MM.1S (cell line): ENCODE measurements at regions not wholly inside any gene's neighbourhood (a gene's known extent, or its start where the extent isn't known, plus 50 kb on each side); places are given as distances from the start of the nearest gene placed in this dataset.

Experiments used
- DNase-seq: peaks from one replicate; pipeline ENCODE4 v3.0.0-alpha.2; 2015
- H2AFZ ChIP-seq: fragments of 300-600 bp; sonication (generic); 2 replicates; pipeline ENCODE4 v1.6.0; 2016; ENCODE audit warnings: antibody characterized with exemption, low read length
- H3F3A ChIP-seq: fragments of 300-600 bp; sonication (generic); 2 replicates; pipeline ENCODE4 v1.6.1; 2016; ENCODE audit warnings: mild to moderate bottlenecking, antibody characterized with exemption, low read length, moderate library complexity, mixed read lengths; ENCODE audit not compliant: insufficient read depth
- H3K27ac ChIP-seq: fragments of 300-600 bp; sonication (generic); 2 replicates; pipeline ENCODE4 v1.5.1; 2016; ENCODE audit warnings: mild to moderate bottlenecking, low read length
- H3K27me3 ChIP-seq: fragments of 300-600 bp; sonication (generic); replicated peaks from 2 replicates; pipeline ENCODE4 v1.6.0; 2016; ENCODE audit warnings: low read length; ENCODE audit not compliant: insufficient read depth
- H3K36me3 ChIP-seq: fragments of 300-600 bp; sonication (generic); replicated peaks from 2 replicates; pipeline ENCODE4 v1.6.1; 2016; ENCODE audit warnings: mild to moderate bottlenecking, low read length, mixed read lengths; ENCODE audit not compliant: insufficient read depth
- H3K4me1 ChIP-seq: fragments of 300-600 bp; sonication (generic); 2 replicates; pipeline ENCODE4 v1.6.1; 2016; ENCODE audit warnings: low read length, mixed read lengths
- H3K4me2 ChIP-seq: fragments of 300-600 bp; sonication (generic); 2 replicates; pipeline ENCODE4 v1.6.0; 2016; ENCODE audit warnings: low read depth, low read length
- H3K4me3 ChIP-seq: fragments of 300-600 bp; sonication (generic); 2 replicates; pipeline ENCODE4 v1.5.1; 2016; ENCODE audit warnings: low read length, mixed read lengths
- H3K79me2 ChIP-seq: fragments of 300-600 bp; sonication (generic); 2 replicates; pipeline ENCODE4 v1.6.1; 2016; ENCODE audit warnings: mixed run types, low read length, mixed read lengths
- H3K9ac ChIP-seq: fragments of 300-600 bp; sonication (generic); 2 replicates; pipeline ENCODE4 v1.6.1; 2016; ENCODE audit warnings: low read length, mixed read lengths
- H3K9me2 ChIP-seq: fragments of 300-600 bp; sonication (generic); replicated peaks from 2 replicates; pipeline ENCODE4 v1.6.1; 2016; ENCODE audit warnings: mild to moderate bottlenecking, low read length, mixed read lengths; ENCODE audit not compliant: insufficient read depth
- H3K9me3 ChIP-seq: fragments of 300-600 bp; sonication (generic); replicated peaks from 2 replicates; pipeline ENCODE4 v1.6.1; 2016; ENCODE audit warnings: mild to moderate bottlenecking, low read length, mixed read lengths; ENCODE audit not compliant: insufficient read depth
- H4K20me1 ChIP-seq: fragments of 300-600 bp; sonication (generic); 2 replicates; pipeline ENCODE4 v1.6.1; 2016; ENCODE audit warnings: mild to moderate bottlenecking, low read length, moderate library complexity, mixed read lengths; ENCODE audit not compliant: insufficient read depth
- CTCF ChIP-seq: fragments of 300-600 bp; sonication (generic); IDR thresholded peaks from 2 replicates; pipeline ENCODE4 v1.5.1; 2016; ENCODE audit warnings: antibody characterized with exemption, low read length, mixed read lengths
- EZH2 ChIP-seq: fragments of 300-600 bp; sonication (generic); optimal IDR thresholded peaks from 2 replicates; pipeline ENCODE3; 2017; ENCODE audit warnings: low read depth, mild to moderate bottlenecking, antibody characterized with exemption, low read length, mixed read lengths
- EZH2phosphoT487 ChIP-seq: fragments of 300-600 bp; sonication (generic); IDR thresholded peaks from 2 replicates; pipeline ENCODE4 v1.6.1; 2018; ENCODE audit warnings: antibody characterized with exemption, low read length

DNA sequence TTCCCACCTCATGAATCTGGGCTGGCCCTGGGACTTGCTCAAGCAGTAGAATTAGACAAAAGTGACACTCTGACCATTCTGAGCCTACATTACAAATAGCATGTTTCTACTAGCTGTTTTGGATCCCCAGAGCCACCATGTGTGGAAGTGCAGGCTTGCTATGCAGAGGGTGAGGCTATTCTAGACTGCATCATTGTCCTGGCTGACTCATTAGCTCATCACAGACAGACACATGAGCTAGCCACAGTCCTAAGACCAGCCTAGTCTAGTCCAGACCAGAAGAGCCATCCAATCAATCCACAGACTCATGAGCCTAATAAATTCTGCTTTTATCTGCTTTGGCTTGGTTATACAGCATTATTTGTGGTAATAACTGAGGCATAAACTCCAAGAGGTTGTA is 351.9 kb downstream of the PRELID2 start:
- Histone ChIP-seq H3K27ac (no peak overlapping the region), H2AFZ (no peak overlapping the region), H3K9me2 (no peaks in the 10 kb centered on the region), H3K4me2 (no peak overlapping the region), H3K4me1 (no peaks in the 10 kb centered on the region), H3K36me3 (no peaks in the 10 kb centered on the region), H3F3A (no peaks in the 10 kb centered on the region), H4K20me1 (no peaks in the 10 kb centered on the region), H3K27me3 (no peaks in the 10 kb centered on the region), H3K4me3 (no peak overlapping the region), H3K9ac (no peak overlapping the region), H3K9me3 (no peaks in the 10 kb centered on the region), H3K79me2 (no peaks in the 10 kb centered on the region)
- DNase-seq: no peak
- TF ChIP-seq EZH2phosphoT487: no peak
- TF ChIP-seq CTCF: no peak
- no peak for TF ChIP-seq EZH2

- H3K79me2 ChIP-seq: no peaks in the 10 kb centered on the region
- 0 out of 2 replicates have a peak, but pooled peaks cover 4% of the 10 kb centered on the region for H3F3A ChIP-seq
- no peak for DNase-seq
- no peaks in the 10 kb centered on the region for H4K20me1 ChIP-seq
- H3K27ac ChIP-seq: no peak overlapping the region
- peaks cover 11% of the 10 kb centered on the region for H3K4me1 ChIP-seq
- H3K9me3 ChIP-seq: no peaks in the 10 kb centered on the region
- no peaks in the 10 kb centered on the region for H3K9me2 ChIP-seq
- H3K9ac ChIP-seq: no peak overlapping the region
- H2AFZ ChIP-seq: no peak overlapping the region
- H3K27me3 ChIP-seq: no peaks in the 10 kb centered on the region
- H3K4me3 ChIP-seq: no peak overlapping the region
- H3K36me3 ChIP-seq: no peaks in the 10 kb centered on the region
- H3K4me2 ChIP-seq: no peak overlapping the region
- TF ChIP-seq EZH2 (no peak), CTCF (no peak), EZH2phosphoT487 (no peak)
Observed at GRCh38 chr5:145479857-145480256, 355.3 kb downstream of the PRELID2 start.

DNA sequence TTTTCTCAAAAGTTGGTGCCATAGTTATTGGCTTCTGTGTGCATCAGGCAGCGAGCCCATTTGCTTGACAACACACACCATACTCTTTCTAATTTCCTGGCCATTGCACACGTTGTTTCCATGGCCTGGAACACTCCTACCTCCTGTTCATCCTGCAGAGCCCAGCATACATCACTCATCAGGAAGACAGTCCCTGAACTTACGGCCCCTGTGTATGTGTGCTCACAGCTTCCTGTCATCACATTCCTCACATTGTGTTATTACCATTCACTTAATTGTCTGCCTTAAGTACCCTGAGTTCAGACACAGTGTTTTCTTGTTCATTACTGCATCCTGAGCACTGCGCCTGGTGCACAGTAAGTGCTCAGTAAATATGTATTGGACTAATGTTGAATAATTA is 355.9 kb downstream of the PRELID2 start:
- H3K9ac ChIP-seq: no peak overlapping the region
- H2AFZ ChIP-seq: no peak overlapping the region
- 0 out of 2 replicates have a peak, but pooled peaks cover 4% of the 10 kb centered on the region for H3F3A ChIP-seq
- H4K20me1 ChIP-seq: no peaks in the 10 kb centered on the region
- no peaks in the 10 kb centered on the region for H3K79me2 ChIP-seq
- no peaks in the 10 kb centered on the region for H3K9me3 ChIP-seq
- no peaks in the 10 kb centered on the region for H3K9me2 ChIP-seq
- no peak for TF ChIP-seq EZH2phosphoT487
- no peak for TF ChIP-seq CTCF
- no peak for TF ChIP-seq EZH2
- H3K36me3 ChIP-seq: no peaks in the 10 kb centered on the region
- no peaks in the 10 kb centered on the region for H3K27me3 ChIP-seq
- no peak overlapping the region for H3K27ac ChIP-seq
- DNase-seq: no peak
- peaks cover 17% of the 10 kb centered on the region for H3K4me1 ChIP-seq
- H3K4me2 ChIP-seq: no peak overlapping the region
- H3K4me3 ChIP-seq: no peak overlapping the region
